ENCODE measurements at regions not wholly inside any gene's neighbourhood (a gene's known extent, or its start where the extent isn't known, plus 50 kb on each side); places are given as distances from the start of the nearest gene placed in this dataset.

DNA sequence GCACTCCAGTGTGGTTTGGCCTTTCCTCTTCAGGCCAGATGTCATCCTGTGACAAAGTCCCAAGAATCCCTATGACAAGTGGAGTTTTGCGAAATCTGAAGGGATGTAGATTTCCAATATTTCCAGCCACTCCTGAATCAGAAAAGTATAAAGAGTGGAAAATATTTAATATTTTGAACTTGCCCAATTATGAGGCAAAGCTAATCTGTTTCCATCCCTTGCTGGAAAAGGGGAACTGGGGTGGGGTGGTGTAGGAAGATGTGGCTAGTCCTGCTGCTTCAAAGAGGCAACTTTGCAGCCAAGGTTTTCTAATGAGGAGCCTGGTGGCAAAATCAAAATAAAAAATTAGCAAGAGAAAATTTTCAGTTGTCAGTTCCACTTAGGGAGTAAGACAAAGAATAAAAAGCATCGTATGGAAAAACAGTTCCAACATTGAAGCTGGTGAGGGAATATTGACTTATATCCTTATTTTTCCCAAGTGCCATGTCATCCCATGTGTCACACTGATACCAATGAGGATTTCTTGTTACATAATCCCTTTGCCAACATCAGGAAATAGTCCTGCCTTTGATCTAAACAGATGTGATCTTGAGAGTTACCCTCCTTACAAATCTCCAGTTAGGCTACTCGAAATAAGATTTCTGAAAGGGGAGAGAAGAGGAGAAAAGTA, 480.0 kb upstream of the JARID2 start:
- no peak overlapping the region for H3K9ac ChIP-seq (ENCODE audit: low read length)
- TF ChIP-seq, protein P1, sequence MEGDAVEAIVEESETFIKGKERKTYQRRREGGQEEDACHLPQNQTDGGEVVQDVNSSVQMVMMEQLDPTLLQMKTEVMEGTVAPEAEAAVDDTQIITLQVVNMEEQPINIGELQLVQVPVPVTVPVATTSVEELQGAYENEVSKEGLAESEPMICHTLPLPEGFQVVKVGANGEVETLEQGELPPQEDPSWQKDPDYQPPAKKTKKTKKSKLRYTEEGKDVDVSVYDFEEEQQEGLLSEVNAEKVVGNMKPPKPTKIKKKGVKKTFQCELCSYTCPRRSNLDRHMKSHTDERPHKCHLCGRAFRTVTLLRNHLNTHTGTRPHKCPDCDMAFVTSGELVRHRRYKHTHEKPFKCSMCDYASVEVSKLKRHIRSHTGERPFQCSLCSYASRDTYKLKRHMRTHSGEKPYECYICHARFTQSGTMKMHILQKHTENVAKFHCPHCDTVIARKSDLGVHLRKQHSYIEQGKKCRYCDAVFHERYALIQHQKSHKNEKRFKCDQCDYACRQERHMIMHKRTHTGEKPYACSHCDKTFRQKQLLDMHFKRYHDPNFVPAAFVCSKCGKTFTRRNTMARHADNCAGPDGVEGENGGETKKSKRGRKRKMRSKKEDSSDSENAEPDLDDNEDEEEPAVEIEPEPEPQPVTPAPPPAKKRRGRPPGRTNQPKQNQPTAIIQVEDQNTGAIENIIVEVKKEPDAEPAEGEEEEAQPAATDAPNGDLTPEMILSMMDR (IDR thresholded peaks at IDR 0.05; ENCODE audit: low read length), result no peak
- TF ChIP-seq EZH2phosphoT487 (IDR thresholded peaks at IDR 0.05; ENCODE audit: low read length) (no peak), EZH2 (optimal IDR thresholded peaks at IDR 0.05; ENCODE audit: low read depth, low read length) (no peak)

DNA sequence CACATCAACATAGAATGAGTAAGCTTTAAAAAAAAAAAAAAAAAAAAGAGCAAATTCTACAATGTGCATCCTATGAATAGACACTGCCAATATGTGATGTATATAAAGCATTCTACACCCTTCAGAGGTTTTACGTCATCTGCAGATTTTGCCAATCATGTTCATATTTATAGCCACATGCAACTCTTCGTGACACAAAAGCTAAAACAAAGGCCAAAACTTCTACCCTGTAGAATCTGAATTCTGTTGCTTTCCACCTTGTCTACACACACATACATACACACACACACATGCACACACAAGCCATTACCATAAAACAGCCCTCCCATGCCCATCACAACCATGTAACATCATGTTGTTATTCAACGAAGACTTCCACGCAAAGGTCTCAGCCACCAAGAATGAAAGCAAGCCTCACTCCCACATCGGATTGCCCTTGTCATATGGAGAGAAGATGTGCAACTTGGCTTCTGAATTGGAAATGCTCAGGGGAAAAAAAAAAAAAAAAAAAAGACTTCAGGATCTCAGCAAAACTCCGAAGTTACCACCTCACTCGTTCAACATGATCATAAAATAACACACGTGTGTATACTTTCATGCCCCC, 479.4 kb upstream of the JARID2 start:
- no peak overlapping the region for H3K4me3 ChIP-seq (ENCODE audit: low read length)
- no peaks in the 10 kb centered on the region for H3K36me3 ChIP-seq (replicated peaks; ENCODE audit: insufficient read depth, low read length)
- H4K20me1 ChIP-seq (ENCODE audit: insufficient read depth, low read length), result no peaks in the 10 kb centered on the region
- H3K79me2 ChIP-seq (ENCODE audit: low read length), result no peaks in the 10 kb centered on the region
- H3K27me3 ChIP-seq (replicated peaks; ENCODE audit: insufficient read depth, low read length), result no peaks in the 10 kb centered on the region
- H3K9ac ChIP-seq (ENCODE audit: low read length), result no peak overlapping the region
- no peak overlapping the region for H2AFZ ChIP-seq (ENCODE audit: low read length)
- no peak overlapping the region for H3K4me2 ChIP-seq (ENCODE audit: low read depth, low read length)
- no peak for DNase-seq
- H3K27ac ChIP-seq (ENCODE audit: low read length), result no peak overlapping the region
- no peak for TF ChIP-seq EZH2phosphoT487 (IDR thresholded peaks at IDR 0.05; ENCODE audit: low read length)
- no peak for TF ChIP-seq EZH2 (optimal IDR thresholded peaks at IDR 0.05; ENCODE audit: low read depth, low read length)
- TF ChIP-seq, protein P1 (IDR thresholded peaks at IDR 0.05; ENCODE audit: low read length), result no peak
- no peaks in the 10 kb centered on the region for H3K9me3 ChIP-seq (replicated peaks; ENCODE audit: insufficient read depth, low read length)
- no peaks in the 10 kb centered on the region for H3K4me1 ChIP-seq (ENCODE audit: low read length)
- H3K9me2 ChIP-seq (replicated peaks; ENCODE audit: insufficient read depth, low read length), result no peaks in the 10 kb centered on the region
- no peaks in the 10 kb centered on the region for H3F3A ChIP-seq (ENCODE audit: insufficient read depth, low read length)

More for the DNA sequence above, 480.0 kb upstream of the JARID2 start:
- Histone ChIP-seq H2AFZ (ENCODE audit: low read length) (no peak overlapping the region), H3K4me3 (ENCODE audit: low read length) (no peak overlapping the region), H3K9me3 (replicated peaks; ENCODE audit: insufficient read depth, low read length) (no peaks in the 10 kb centered on the region), H3K36me3 (replicated peaks; ENCODE audit: insufficient read depth, low read length) (no peaks in the 10 kb centered on the region), H3K4me1 (ENCODE audit: low read length) (no peaks in the 10 kb centered on the region), H3F3A (ENCODE audit: insufficient read depth, low read length) (no peaks in the 10 kb centered on the region), H3K4me2 (ENCODE audit: low read depth, low read length) (no peak overlapping the region), H3K79me2 (ENCODE audit: low read length) (no peaks in the 10 kb centered on the region), H3K27ac (ENCODE audit: low read length) (no peak overlapping the region), H3K9me2 (replicated peaks; ENCODE audit: insufficient read depth, low read length) (no peaks in the 10 kb centered on the region), H4K20me1 (ENCODE audit: insufficient read depth, low read length) (no peaks in the 10 kb centered on the region), H3K27me3 (replicated peaks; ENCODE audit: insufficient read depth, low read length) (no peaks in the 10 kb centered on the region)
- no peak for DNase-seq

DNA sequence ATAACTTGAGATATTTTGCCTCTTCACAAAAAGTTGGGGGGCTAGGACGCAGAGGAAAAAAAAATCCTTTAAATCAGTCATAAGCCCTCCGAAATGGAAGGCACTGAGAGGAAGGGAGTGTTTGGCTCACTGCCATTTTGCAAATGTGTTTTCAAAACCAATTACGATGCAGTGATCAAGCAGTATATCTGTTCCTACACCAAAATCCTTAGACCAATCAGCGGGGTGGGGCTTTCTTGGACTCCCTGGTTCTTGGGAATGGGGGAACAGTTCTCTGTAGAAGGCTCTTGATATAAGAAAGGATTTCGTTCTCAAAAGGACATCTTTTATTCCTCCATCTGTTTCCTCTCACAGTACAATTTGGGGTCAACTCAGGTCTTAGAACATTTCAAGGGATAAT, 478.6 kb upstream of the JARID2 start:
- Histone ChIP-seq H3K9me2 (replicated peaks; ENCODE audit: insufficient read depth, low read length) (no peaks in the 10 kb centered on the region), H4K20me1 (ENCODE audit: insufficient read depth, low read length) (no peaks in the 10 kb centered on the region), H3K9ac (ENCODE audit: low read length) (no peak overlapping the region), H3K4me3 (ENCODE audit: low read length) (no peak overlapping the region), H3K9me3 (replicated peaks; ENCODE audit: insufficient read depth, low read length) (no peaks in the 10 kb centered on the region), H3K36me3 (replicated peaks; ENCODE audit: insufficient read depth, low read length) (no peaks in the 10 kb centered on the region), H3F3A (ENCODE audit: insufficient read depth, low read length) (no peaks in the 10 kb centered on the region), H3K4me1 (ENCODE audit: low read length) (no peaks in the 10 kb centered on the region), H3K27me3 (replicated peaks; ENCODE audit: insufficient read depth, low read length) (no peaks in the 10 kb centered on the region), H3K27ac (ENCODE audit: low read length) (no peak overlapping the region), H3K4me2 (ENCODE audit: low read depth, low read length) (no peak overlapping the region), H3K79me2 (ENCODE audit: low read length) (no peaks in the 10 kb centered on the region), H2AFZ (ENCODE audit: low read length) (no peak overlapping the region)
- TF ChIP-seq, protein P1 (IDR thresholded peaks at IDR 0.05; ENCODE audit: low read length), result no peak
- TF ChIP-seq EZH2 (optimal IDR thresholded peaks at IDR 0.05; ENCODE audit: low read depth, low read length) (no peak), EZH2phosphoT487 (IDR thresholded peaks at IDR 0.05; ENCODE audit: low read length) (no peak)
- no peak for DNase-seq

Measured in MM.1S (cell line).